PC-9 (cell line): ENCODE measurements at regions not wholly inside any gene's neighbourhood (a gene's known extent, or its start where the extent isn't known, plus 50 kb on each side); places are given as distances from the start of the nearest gene placed in this dataset.

Experiments used
- BruUV-seq: library from RNA; stranded (reverse); fragments of 400-500 nt; replicated peaks from 2 replicates; lab custom pipeline; 2021; lab: Mats Ljungman, UMichigan
- CTCF ChIA-PET: fragments of 300-600 bp; sonication (Branson Sonifier 250); formaldehyde crosslinking; loops from one replicate; lab custom pipeline; 2022; ENCODE audit warnings: antibody characterized with exemption; lab: Charles Lee
- POLR2A ChIA-PET: fragments of 300-600 bp; sonication (Branson Sonifier 250); formaldehyde crosslinking; loops from one replicate; lab custom pipeline; 2022; ENCODE audit warnings: antibody characterized with exemption; ENCODE audit not compliant: unreplicated experiment; lab: Charles Lee
- DNase-seq, 2 experiments: peaks; one replicate each; pipeline versions ENCODE4 v3.0.0 to v3.0.0-alpha.2; 2015 to 2022; ENCODE audit warnings: mixed read lengths in 1 of 2
- H2AFZ ChIP-seq: fragments of 200-600 bp; sonication (generic); 2 replicates; pipeline ENCODE4 v1.8.1; 2017; ENCODE audit warnings: antibody characterized with exemption
- H3F3A ChIP-seq: fragments of 200-600 bp; sonication (generic); 2 replicates; pipeline ENCODE4 v1.8.1; 2017; ENCODE audit warnings: antibody characterized with exemption, mild to moderate bottlenecking, low read depth; ENCODE audit not compliant: insufficient read depth
- H3K27ac ChIP-seq: fragments of 200-600 bp; sonication (generic); 2 replicates; pipeline ENCODE4 v1.6.1; 2016; ENCODE audit warnings: mixed run types
- H3K27me3 ChIP-seq: fragments of 200-600 bp; sonication (generic); 2 replicates; pipeline ENCODE4 v1.6.1; 2016; ENCODE audit warnings: low read depth, mixed run types; ENCODE audit not compliant: insufficient read depth
- H3K36me3 ChIP-seq: fragments of 200-600 bp; sonication (generic); 2 replicates; pipeline ENCODE4 v1.6.1; 2016; ENCODE audit warnings: low read depth, mixed run types
- H3K4me1 ChIP-seq: fragments of 200-600 bp; sonication (generic); replicated peaks from 2 replicates; pipeline ENCODE4 v1.6.1; 2016; ENCODE audit warnings: mixed run types; ENCODE audit not compliant: insufficient read depth
- H3K4me2 ChIP-seq: fragments of 200-600 bp; sonication (generic); 2 replicates; pipeline ENCODE4 v1.6.1; 2017; ENCODE audit warnings: mixed run types
- H3K4me3 ChIP-seq: fragments of 200-600 bp; sonication (generic); 2 replicates; pipeline ENCODE4 v1.6.1; 2016; ENCODE audit warnings: mixed run types
- H3K79me2 ChIP-seq: fragments of 200-600 bp; sonication (generic); 2 replicates; pipeline ENCODE4 v1.6.1; 2017; ENCODE audit warnings: low read depth, mixed run types
- H3K9me2 ChIP-seq: fragments of 200-600 bp; sonication (generic); 2 replicates; pipeline ENCODE4 v1.8.1; 2017; ENCODE audit warnings: mild to moderate bottlenecking; ENCODE audit not compliant: insufficient read depth
- H3K9me3 ChIP-seq: fragments of 200-600 bp; sonication (generic); 2 replicates; pipeline ENCODE4 v1.8.1; 2016; ENCODE audit warnings: low read depth; ENCODE audit not compliant: insufficient read depth
- H4K20me1 ChIP-seq: fragments of 200-600 bp; sonication (generic); 2 replicates; pipeline ENCODE4 v1.8.1; 2017; ENCODE audit not compliant: insufficient read depth
- CTCF ChIP-seq: fragments of 200-600 bp; sonication (generic); conservative IDR thresholded peaks from 2 replicates; pipeline ENCODE4 v1.6.1; 2017; ENCODE audit warnings: mixed run types, antibody characterized with exemption, mild to moderate bottlenecking, moderate library complexity
- EZH2 ChIP-seq: fragments of 200-600 bp; sonication (generic); IDR thresholded peaks from 2 replicates; pipeline ENCODE4 v1.8.0; 2017; ENCODE audit warnings: antibody characterized with exemption, low read depth
- intact Hi-C: fragments of 100-400 bp; cut with micrococcal nuclease; formaldehyde crosslinking; loops from one replicate; pipeline ENCODE4 v1.10.0; 2022; ENCODE audit not compliant: unreplicated experiment

GRCh38 chr6:21396313-21396712 lies 197.2 kb upstream of the SOX4 start:
- CTCF ChIA-PET, result no interaction called here
- Histone ChIP-seq H3K9me3 (no peaks in the 10 kb centered on the region), H2AFZ (no peak overlapping the region), H3K4me3 (no peak overlapping the region), H3K79me2 (no peaks in the 10 kb centered on the region), H4K20me1 (no peaks in the 10 kb centered on the region), H3K9me2 (peaks cover under 1% of the 10 kb centered on the region; the same call in 1 of the 2 replicates), H3K27ac (no peak overlapping the region), H3K27me3 (no peaks in the 10 kb centered on the region), H3K4me2 (no peak overlapping the region), H3K4me1 (peaks cover 10% of the 10 kb centered on the region; the same call in 1 of the 2 replicates), H3F3A (no peaks in the 10 kb centered on the region), H3K36me3 (no peaks in the 10 kb centered on the region)
- no peak for DNase-seq
- intact Hi-C loops, result no loop called here
- no peak for TF ChIP-seq EZH2
- TF ChIP-seq CTCF, result no peak
- no TSS peak for BruUV-seq
- POLR2A ChIA-PET, result no interaction called here

GRCh38 chr6:21398741-21399325 lies 194.7 kb upstream of the SOX4 start:
- Histone ChIP-seq H3K9me3 (no peaks in the 10 kb centered on the region), H3K27ac (no peak overlapping the region), H3K9me2 (peaks cover 5% of the 10 kb centered on the region; the same call in 1 of the 2 replicates), H3K4me1 (peaks cover 10% of the 10 kb centered on the region; the same call in 1 of the 2 replicates), H3K4me3 (no peak overlapping the region), H3F3A (no peaks in the 10 kb centered on the region), H4K20me1 (no peaks in the 10 kb centered on the region), H3K79me2 (no peaks in the 10 kb centered on the region), H3K4me2 (no peak overlapping the region), H3K27me3 (no peaks in the 10 kb centered on the region), H3K36me3 (no peaks in the 10 kb centered on the region), H2AFZ (no peak overlapping the region)
- intact Hi-C loops, result no loop called here
- DNase-seq, result no peak
- POLR2A ChIA-PET, result no interaction called here
- TF ChIP-seq CTCF (no peak), EZH2 (no peak)
- no TSS peak for BruUV-seq
- CTCF ChIA-PET, result no interaction called here

DNA sequence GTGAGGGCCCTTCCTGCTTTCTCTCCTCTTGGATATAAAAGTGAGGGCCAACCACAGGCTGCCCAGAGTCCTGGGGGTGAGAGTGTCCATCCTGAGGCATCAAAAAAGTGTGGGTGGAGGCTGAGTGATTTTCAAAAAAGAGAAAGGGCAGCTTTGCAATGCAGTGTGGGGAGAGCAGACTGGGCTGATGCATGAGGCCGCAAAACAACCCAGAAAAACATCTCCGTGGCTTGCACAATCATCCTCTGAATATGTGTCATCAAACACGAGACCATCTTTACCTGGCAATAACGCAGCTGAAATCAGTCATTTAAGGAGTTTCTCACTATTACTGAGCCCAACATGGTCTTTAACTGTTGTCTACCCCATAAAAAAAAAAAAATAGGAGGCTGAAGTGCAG lies 191.2 kb upstream of the SOX4 start:
- no peaks in the 10 kb centered on the region for H3K36me3 ChIP-seq
- no peaks in the 10 kb centered on the region for H4K20me1 ChIP-seq
- CTCF ChIA-PET, result no interaction called here
- no peak overlapping the region for H2AFZ ChIP-seq
- no peak overlapping the region for H3K4me3 ChIP-seq
- H3K27ac ChIP-seq, result no peak overlapping the region
- intact Hi-C loops, result no loop called here
- TF ChIP-seq CTCF, result no peak
- TF ChIP-seq EZH2, result no peak
- BruUV-seq, result no TSS peak
- H3K27me3 ChIP-seq, result no peaks in the 10 kb centered on the region
- POLR2A ChIA-PET, result no interaction called here
- no peaks in the 10 kb centered on the region for H3F3A ChIP-seq
- no peaks in the 10 kb centered on the region for H3K9me3 ChIP-seq
- peaks cover 5% of the 10 kb centered on the region; the same call in 1 of the 2 replicates for H3K9me2 ChIP-seq
- DNase-seq, result no peak
- H3K4me1 ChIP-seq, result no peaks in the 10 kb centered on the region
- H3K79me2 ChIP-seq, result no peaks in the 10 kb centered on the region
- no peak overlapping the region for H3K4me2 ChIP-seq
